ENCODE measurements at regions not wholly inside any gene's neighbourhood (a gene's known extent, or its start where the extent isn't known, plus 50 kb on each side); places are given as distances from the start of the nearest gene placed in this dataset.

DNA sequence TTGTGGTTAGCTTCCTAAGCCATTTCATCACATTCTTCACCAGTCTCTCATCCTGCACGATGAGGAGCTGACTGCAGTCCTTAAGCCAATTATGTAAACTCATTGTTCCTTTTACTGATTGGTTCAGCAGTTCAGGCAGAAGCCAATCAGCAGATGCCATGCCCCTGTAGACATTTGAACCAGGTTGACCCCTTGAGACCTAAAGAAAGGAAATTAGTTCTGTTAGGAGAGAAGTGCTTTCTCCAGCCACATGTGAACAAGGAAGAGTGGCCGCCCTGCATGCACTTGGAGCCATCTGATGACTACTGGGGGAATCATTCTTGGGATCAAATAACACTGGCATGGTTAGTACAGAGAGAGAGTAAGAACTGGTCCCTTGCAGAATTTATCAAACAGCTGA, 535.2 kb upstream of the ID4 start:
- no peak for TF ChIP-seq GATA3 (IDR thresholded peaks at IDR 0.05; ENCODE audit: low read depth, low read length)
- TF ChIP-seq GATA2 (IDR thresholded peaks at IDR 0.05; ENCODE audit: low read depth, low read length), result no peak
